ENCODE measurements at regions not wholly inside any gene's neighbourhood (a gene's known extent, or its start where the extent isn't known, plus 50 kb on each side); places are given as distances from the start of the nearest gene placed in this dataset.
"Not testable (repeated sequence)": the region's sequence is repeated elsewhere in the genome, so short reads cannot be mapped to it uniquely, and the experiment has no call there.

DNA sequence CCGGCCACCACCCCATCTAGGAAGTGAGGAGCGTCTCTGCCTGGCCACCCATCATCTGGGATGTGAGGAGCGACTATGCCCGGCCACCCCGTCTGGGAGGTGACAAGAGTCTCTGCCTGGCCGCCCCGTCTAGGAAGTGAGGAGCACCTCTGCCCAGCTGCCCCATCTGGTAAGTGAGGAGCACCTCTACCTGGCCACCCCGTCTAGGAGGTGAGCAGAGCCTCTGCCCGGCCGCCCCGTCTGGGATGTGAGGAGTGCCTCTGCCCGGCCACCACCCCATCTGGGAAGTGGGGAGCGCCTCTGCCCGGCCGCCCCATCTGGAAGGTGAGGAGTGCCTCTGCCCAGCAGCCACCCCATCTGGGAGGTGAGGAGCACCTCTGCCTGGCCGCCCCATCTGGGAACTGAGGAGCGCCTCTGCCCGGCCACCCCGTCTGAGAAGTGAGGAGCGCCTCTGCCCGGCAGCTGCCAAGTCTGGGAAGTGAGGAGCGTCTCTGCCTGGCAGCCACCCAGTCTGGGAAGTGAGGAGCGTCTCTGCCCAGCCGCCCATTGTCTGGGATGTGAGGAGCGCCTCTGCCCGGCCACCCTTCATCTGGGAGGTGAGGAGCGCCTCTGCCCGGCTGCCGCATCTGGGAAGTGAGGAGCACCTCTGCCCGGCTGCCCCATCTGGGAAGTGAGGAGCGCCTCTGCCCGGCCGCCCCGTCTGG lies 164.4 kb downstream of the CENPC start:
- TF ChIP-seq, protein P1, sequence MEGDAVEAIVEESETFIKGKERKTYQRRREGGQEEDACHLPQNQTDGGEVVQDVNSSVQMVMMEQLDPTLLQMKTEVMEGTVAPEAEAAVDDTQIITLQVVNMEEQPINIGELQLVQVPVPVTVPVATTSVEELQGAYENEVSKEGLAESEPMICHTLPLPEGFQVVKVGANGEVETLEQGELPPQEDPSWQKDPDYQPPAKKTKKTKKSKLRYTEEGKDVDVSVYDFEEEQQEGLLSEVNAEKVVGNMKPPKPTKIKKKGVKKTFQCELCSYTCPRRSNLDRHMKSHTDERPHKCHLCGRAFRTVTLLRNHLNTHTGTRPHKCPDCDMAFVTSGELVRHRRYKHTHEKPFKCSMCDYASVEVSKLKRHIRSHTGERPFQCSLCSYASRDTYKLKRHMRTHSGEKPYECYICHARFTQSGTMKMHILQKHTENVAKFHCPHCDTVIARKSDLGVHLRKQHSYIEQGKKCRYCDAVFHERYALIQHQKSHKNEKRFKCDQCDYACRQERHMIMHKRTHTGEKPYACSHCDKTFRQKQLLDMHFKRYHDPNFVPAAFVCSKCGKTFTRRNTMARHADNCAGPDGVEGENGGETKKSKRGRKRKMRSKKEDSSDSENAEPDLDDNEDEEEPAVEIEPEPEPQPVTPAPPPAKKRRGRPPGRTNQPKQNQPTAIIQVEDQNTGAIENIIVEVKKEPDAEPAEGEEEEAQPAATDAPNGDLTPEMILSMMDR (IDR thresholded peaks at IDR 0.05; ENCODE audit: low read length): not testable (repeated sequence)
- not testable (repeated sequence) for TF ChIP-seq EZH2 (optimal IDR thresholded peaks at IDR 0.05; ENCODE audit: low read depth, low read length); EZH2phosphoT487 (IDR thresholded peaks at IDR 0.05; ENCODE audit: low read length)

All from MM.1S (cell line).